ENCODE measurements at regions not wholly inside any gene's neighbourhood (a gene's known extent, or its start where the extent isn't known, plus 50 kb on each side); places are given as distances from the start of the nearest gene placed in this dataset.

- H3K4me3 Mint-ChIP-seq = no peak overlapping the region
- CTCF ChIA-PET (ENCODE audit: partially characterized antibody) = no interaction called here
- no peak overlapping the region for H3K4me3 ChIP-seq (ENCODE audit: low read length in 2 of 2)
- H3K36me3 ChIP-seq (ENCODE audit: insufficient read depth, low read length) = no peaks in the 10 kb centered on the region
- no peaks in the 10 kb centered on the region for H3K36me3 Mint-ChIP-seq
- no peak overlapping the region for H3K27ac ChIP-seq (ENCODE audit: low read depth, low read length)
- no peaks in the 10 kb centered on the region for H3K4me1 Mint-ChIP-seq
- no peak for DNase-seq
- H3K27me3 Mint-ChIP-seq = no peaks in the 10 kb centered on the region
- H3K27ac Mint-ChIP-seq = no peak overlapping the region
- intact Hi-C loops (cut with micrococcal nuclease) = no loop called here
- POLR2A ChIA-PET (ENCODE audit: partially characterized antibody) = no interaction called here
- H3K27me3 ChIP-seq (ENCODE audit: insufficient read depth, low read length) = no peaks in the 10 kb centered on the region
- no peaks in the 10 kb centered on the region for H3K4me1 ChIP-seq (ENCODE audit: insufficient read depth, low read length)
- no peaks in the 10 kb centered on the region for H3K9me3 ChIP-seq (ENCODE audit: control insufficient read depth in 1 of 2, low read length in 2 of 2)
- peaks cover 0 to 9% (median 2%) of the 10 kb centered on the region in 8 donors for H3K9me3 Mint-ChIP-seq
These were observed 60.2 kb upstream of the NRG3 start for GRCh38 chr10:81814842-81815241.

GRCh38 chr10:81817596-81818170 lies 57.3 kb upstream of the NRG3 start:
- no peak for DNase-seq
- Mint-ChIP-seq H3K4me1 (no peaks in the 10 kb centered on the region), H3K27me3 (no peaks in the 10 kb centered on the region), H3K27ac (no peak overlapping the region), H3K36me3 (no peaks in the 10 kb centered on the region), H3K9me3 (peaks cover 0 to 14% (median 4%) of the 10 kb centered on the region in 8 donors), H3K4me3 (no peak overlapping the region)
- Histone ChIP-seq H3K9me3 (ENCODE audit: control insufficient read depth in 1 of 2, low read length in 2 of 2) (no peaks in the 10 kb centered on the region), H3K36me3 (ENCODE audit: insufficient read depth, low read length) (no peaks in the 10 kb centered on the region), H3K4me1 (ENCODE audit: insufficient read depth, low read length) (no peaks in the 10 kb centered on the region), H3K27me3 (ENCODE audit: insufficient read depth, low read length) (no peaks in the 10 kb centered on the region), H3K27ac (ENCODE audit: low read depth, low read length) (no peak overlapping the region), H3K4me3 (ENCODE audit: low read length in 2 of 2) (no peak overlapping the region)
- ChIA-PET CTCF (ENCODE audit: partially characterized antibody) (no interaction called here), POLR2A (ENCODE audit: partially characterized antibody) (no interaction called here)
- intact Hi-C loops (cut with micrococcal nuclease) = no loop called here

DNA sequence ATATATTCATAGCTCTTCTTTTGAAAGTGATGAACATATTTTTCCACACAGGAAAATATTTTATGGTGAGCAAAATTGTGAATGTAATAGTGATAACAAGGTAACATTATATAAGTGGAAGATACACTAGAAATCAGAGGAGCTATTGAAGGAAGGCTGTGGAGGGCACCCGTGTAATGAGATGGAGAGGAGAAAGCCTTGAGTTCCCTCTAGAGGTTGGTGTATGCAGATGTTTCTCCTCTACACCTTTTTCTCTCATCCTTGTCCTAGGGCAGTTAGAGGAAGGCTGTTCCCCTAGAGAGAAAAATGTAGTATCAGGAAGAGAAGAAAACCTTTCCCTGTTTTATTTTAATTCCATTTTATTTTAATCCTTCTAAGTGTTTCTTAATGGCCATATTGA lies 54.6 kb upstream of the NRG3 start:
- Mint-ChIP-seq H3K4me1 (no peaks in the 10 kb centered on the region), H3K27me3 (no peaks in the 10 kb centered on the region), H3K9me3 (peaks cover 0 to 12% (median 6%) of the 10 kb centered on the region in 8 donors), H3K27ac (no peak overlapping the region), H3K4me3 (no peak overlapping the region), H3K36me3 (no peaks in the 10 kb centered on the region)
- Histone ChIP-seq H3K27me3 (ENCODE audit: insufficient read depth, low read length) (no peaks in the 10 kb centered on the region), H3K36me3 (ENCODE audit: insufficient read depth, low read length) (no peaks in the 10 kb centered on the region), H3K4me1 (ENCODE audit: insufficient read depth, low read length) (no peaks in the 10 kb centered on the region), H3K9me3 (ENCODE audit: control insufficient read depth in 1 of 2, low read length in 2 of 2) (no peaks in the 10 kb centered on the region), H3K27ac (ENCODE audit: low read depth, low read length) (no peak overlapping the region), H3K4me3 (ENCODE audit: low read length in 2 of 2) (no peak overlapping the region)
- no peak for DNase-seq
- ChIA-PET POLR2A (ENCODE audit: partially characterized antibody) (no interaction called here), CTCF (ENCODE audit: partially characterized antibody) (no interaction called here)
- intact Hi-C loops (cut with micrococcal nuclease) = no loop called here
